GM23338 (cell line): ENCODE measurements at regions not wholly inside any gene's neighbourhood (a gene's known extent, or its start where the extent isn't known, plus 50 kb on each side); places are given as distances from the start of the nearest gene placed in this dataset.

Experiments
- CREB1 ChIP-seq: fragments of 250-450 bp; sonication (Bioruptor Pico); IDR thresholded peaks from 2 replicates; pipeline ENCODE4 v1.5.0; 2020; ENCODE audit warnings: low read depth, mild to moderate bottlenecking, moderate library complexity
- CTCF ChIP-seq, 2 experiments: fragments of 200-600 bp in 1 of 2; sonication (generic) in 1 of 2; conservative IDR thresholded peaks; 2 replicates each; pipeline versions ENCODE4 v1.5.1 to v1.6.1; 2016 to 2017; ENCODE audit warnings: antibody characterized with exemption in 2 of 2, low read depth in 2 of 2, mild to moderate bottlenecking in 2 of 2, moderate library complexity in 1 of 2
- ETS1 ChIP-seq: IDR thresholded peaks from 2 replicates; pipeline ENCODE4 v1.6.1; 2016; ENCODE audit warnings: antibody characterized with exemption
- EZH2 ChIP-seq: fragments of 200-600 bp; sonication (generic); IDR thresholded peaks from one replicate; pipeline ENCODE4 v1.8.0; 2017; ENCODE audit warnings: antibody characterized with exemption, mild to moderate bottlenecking, low read depth; ENCODE audit not compliant: unreplicated experiment
- EZH2phosphoT487 ChIP-seq: fragments of 200-600 bp; sonication (generic); IDR thresholded peaks from one replicate; pipeline ENCODE4 v1.8.1; 2018; ENCODE audit warnings: antibody characterized with exemption; ENCODE audit not compliant: unreplicated experiment
- POLR2AphosphoS5 ChIP-seq: IDR thresholded peaks from 2 replicates; pipeline ENCODE4 v1.6.1; 2016; ENCODE audit warnings: antibody characterized with exemption, low read depth
- ZNF114 ChIP-seq: fragments of 250-450 bp; sonication (Bioruptor Pico); IDR thresholded peaks from 2 replicates; pipeline ENCODE4 v1.5.0; 2020; ENCODE audit warnings: mild to moderate bottlenecking, moderate library complexity

DNA sequence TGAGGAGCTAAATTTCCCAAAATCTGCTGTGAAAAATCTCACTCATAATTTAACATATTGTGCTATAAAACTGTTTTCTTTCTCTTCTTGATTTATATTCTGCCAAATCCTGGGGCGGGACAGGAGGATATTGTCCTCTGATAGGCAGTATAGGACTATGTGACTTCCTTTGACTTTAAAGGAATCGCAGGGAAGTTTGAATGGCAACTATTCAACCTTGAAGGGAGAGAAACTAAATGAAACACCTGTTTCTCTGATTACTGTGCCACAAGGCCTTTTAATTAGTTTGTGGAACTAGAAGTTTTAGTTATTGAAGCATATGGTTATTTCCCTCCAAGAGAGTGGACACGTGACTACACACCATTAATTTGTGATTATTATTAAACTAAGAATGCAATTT, 607.4 kb downstream of the GATA3 start:
- no peak for TF ChIP-seq CTCF (conservative IDR thresholded peaks at IDR 0.05; ENCODE audit: low read depth in 2 of 2)
- TF ChIP-seq EZH2: no peak
- TF ChIP-seq EZH2phosphoT487: no peak
- no peak for TF ChIP-seq ZNF114
- TF ChIP-seq ETS1: no peak
- no peak for TF ChIP-seq POLR2AphosphoS5
- no peak for TF ChIP-seq CREB1 (CRISPR knock-in tag)
